ENCODE measurements at regions not wholly inside any gene's neighbourhood (a gene's known extent, or its start where the extent isn't known, plus 50 kb on each side); places are given as distances from the start of the nearest gene placed in this dataset.

- H3K27ac ChIP-seq (ENCODE audit: low read depth in 1 of 2, low read length in 2 of 2) = no peak overlapping the region
- 75% methylated on average over 5 of the region's 5 CpGs for WGBS
- no peaks in the 10 kb centered on the region for H3K9me3 ChIP-seq (ENCODE audit: control insufficient read depth in 4 of 4, low read length in 3 of 4)
- H3K27me3 ChIP-seq (ENCODE audit: control insufficient read depth in 4 of 4, insufficient read depth in 4 of 4, low read length in 3 of 4) = no peaks in the 10 kb centered on the region
- H3K4me1 ChIP-seq (ENCODE audit: control insufficient read depth in 4 of 4, insufficient read depth in 4 of 4, low read length in 3 of 4) = no peaks in the 10 kb centered on the region
- H3K4me3 ChIP-seq (ENCODE audit: low read depth in 1 of 3, low read length in 3 of 3) = no peak overlapping the region
- TF ChIP-seq REST (IDR thresholded peaks at IDR 0.05) = no peak
- TF ChIP-seq FOXA2 (IDR thresholded peaks at IDR 0.05) = no peak
- TF ChIP-seq RAD21 (IDR thresholded peaks at IDR 0.05) = no peak
- no peak for TF ChIP-seq HNF4G (IDR thresholded peaks at IDR 0.05)
- no peak for TF ChIP-seq ZBTB33 (IDR thresholded peaks at IDR 0.05)
- TF ChIP-seq RXRA (IDR thresholded peaks at IDR 0.05) = no peak
- H3K9ac ChIP-seq (ENCODE audit: low read depth in 1 of 2, low read length in 2 of 2) = no peak overlapping the region
- H3K36me3 ChIP-seq (ENCODE audit: control insufficient read depth in 4 of 4, insufficient read depth in 3 of 4, low read depth in 1 of 4, low read length in 3 of 4) = no peaks in the 10 kb centered on the region
- no peak for DNase-seq (ENCODE audit: low spot score)
Measured at GRCh38 chrX:96002431-96002830, 682.2 kb upstream of the DIAPH2 start.

GRCh38 chrX:96004386-96004785, 680.3 kb upstream of the DIAPH2 start:
- DNase-seq (ENCODE audit: low spot score) = no peak
- 65% methylated on average over 2 of the region's 2 CpGs for WGBS
- Histone ChIP-seq H3K9me3 (ENCODE audit: control insufficient read depth in 4 of 4, low read length in 3 of 4) (peaks cover 0 to 2% (median 0%) of the 10 kb centered on the region in 4 donors), H3K36me3 (ENCODE audit: control insufficient read depth in 4 of 4, insufficient read depth in 3 of 4, low read depth in 1 of 4, low read length in 3 of 4) (no peaks in the 10 kb centered on the region), H3K4me3 (ENCODE audit: low read depth in 1 of 3, low read length in 3 of 3) (no peak overlapping the region), H3K4me1 (ENCODE audit: control insufficient read depth in 4 of 4, insufficient read depth in 4 of 4, low read length in 3 of 4) (no peaks in the 10 kb centered on the region), H3K27me3 (ENCODE audit: control insufficient read depth in 4 of 4, insufficient read depth in 4 of 4, low read length in 3 of 4) (no peaks in the 10 kb centered on the region), H3K27ac (ENCODE audit: low read depth in 1 of 2, low read length in 2 of 2) (no peak overlapping the region), H3K9ac (ENCODE audit: low read depth in 1 of 2, low read length in 2 of 2) (no peak overlapping the region)
- TF ChIP-seq CTCF (IDR thresholded peaks at IDR 0.05; ENCODE audit: low read depth, low read length, missing input control) (no peak), EGR1 (IDR thresholded peaks at IDR 0.05; ENCODE audit: low read depth in 2 of 2) (no peak), REST (IDR thresholded peaks at IDR 0.05) (no peak), HNF4G (IDR thresholded peaks at IDR 0.05) (no peak), TAF1 (conservative IDR thresholded peaks at IDR 0.05) (no peak), MAX (IDR thresholded peaks at IDR 0.05) (no peak), YY1 (IDR thresholded peaks at IDR 0.05) (no peak), NR2F2 (IDR thresholded peaks at IDR 0.05) (no peak), ZBTB33 (IDR thresholded peaks at IDR 0.05) (no peak), SP1 (IDR thresholded peaks at IDR 0.05) (no peak), JUND (IDR thresholded peaks at IDR 0.05) (no peak)
